ENCODE measurements at regions not wholly inside any gene's neighbourhood (a gene's known extent, or its start where the extent isn't known, plus 50 kb on each side); places are given as distances from the start of the nearest gene placed in this dataset.
A peak's percentile ranks its signal among the peaks of the same experiment; 100 is the strongest.
"Not testable (repeated sequence)": the region's sequence is repeated elsewhere in the genome, so short reads cannot be mapped to it uniquely, and the experiment has no call there.

DNA sequence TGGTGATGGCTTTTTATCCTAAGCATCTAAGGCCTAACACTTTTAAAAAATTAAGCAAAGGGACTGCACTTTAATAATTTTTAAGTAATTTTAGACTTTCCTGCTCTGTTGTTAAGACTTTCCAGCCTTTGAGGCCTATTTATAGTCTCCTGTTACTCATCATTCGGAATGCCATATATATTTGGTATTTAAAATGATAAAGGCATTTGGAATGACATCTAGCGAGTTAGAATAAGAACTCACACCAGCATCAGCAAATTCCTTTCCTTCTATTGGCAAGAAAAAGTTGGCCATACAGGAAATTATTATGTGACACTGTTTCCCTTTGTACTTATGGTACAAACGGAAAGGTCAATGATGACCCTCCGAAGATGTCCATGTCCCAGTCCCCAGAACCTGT lies 88.1 kb upstream of the STMND1 start:
- no peak for DNase-seq

DNA sequence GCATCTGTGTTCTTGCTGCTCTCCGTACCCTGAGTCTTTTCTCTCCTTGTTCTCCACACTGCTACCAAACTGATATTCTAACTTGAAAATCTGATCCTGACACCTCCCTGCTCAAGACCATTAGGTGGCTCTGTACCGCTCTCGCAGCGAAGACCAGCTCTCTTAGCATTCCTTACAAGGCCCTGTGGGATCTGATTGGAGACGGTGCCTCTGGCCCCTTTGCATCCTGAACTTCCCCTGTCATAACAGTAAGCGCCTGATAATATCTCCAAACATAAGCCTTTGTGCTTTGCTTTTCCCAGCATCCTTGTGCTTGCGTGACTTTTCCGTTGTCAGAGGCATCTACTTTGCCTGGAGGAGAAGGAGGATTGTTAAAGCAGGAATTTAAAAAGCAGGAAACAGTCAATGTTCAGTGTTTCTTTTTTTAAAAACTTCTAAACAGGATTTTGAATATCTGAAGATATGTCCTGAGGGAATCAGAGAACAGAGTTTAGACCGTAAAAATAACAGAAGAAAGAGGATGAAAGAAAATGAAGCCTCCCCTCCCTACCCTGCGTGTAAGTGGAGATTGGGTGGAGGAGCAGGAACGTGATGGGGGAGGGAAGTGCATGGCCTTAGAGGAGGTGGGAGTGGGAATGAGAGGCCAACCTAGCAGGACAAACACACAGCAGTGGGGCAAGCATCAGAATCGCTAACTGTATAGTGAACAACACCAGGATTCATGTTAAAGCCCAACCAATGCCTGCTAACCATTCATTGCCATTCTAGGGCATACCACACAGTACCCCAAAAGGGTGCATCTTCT lies 89.2 kb upstream of the STMND1 start:
- DNase-seq = peak in 20 of 58 donors; percentile 2 to 31 (median 15)

GRCh38 chr6:17011985-17012384 lies 89.9 kb upstream of the STMND1 start:
- DNase-seq = no peak

DNA sequence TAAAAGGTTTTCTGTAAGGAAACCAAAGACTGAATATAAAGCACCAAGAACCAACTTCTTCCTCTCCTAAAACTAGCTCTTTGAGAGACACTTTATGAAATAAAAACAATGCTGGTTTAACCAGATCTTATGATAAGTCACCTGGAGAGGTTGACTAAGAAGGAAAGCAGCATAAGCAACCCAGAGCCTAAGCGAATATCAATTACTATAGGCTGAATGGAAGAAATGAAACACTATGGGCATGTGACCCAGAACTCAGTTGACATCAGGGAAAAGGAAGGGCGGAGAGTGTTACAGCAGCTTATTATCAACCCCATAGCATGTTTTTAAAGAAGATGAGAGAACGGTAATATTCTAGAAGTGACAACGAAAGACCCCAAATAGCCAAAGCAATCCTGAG lies 94.1 kb upstream of the STMND1 start:
- DNase-seq = no peak

- DNase-seq = no peak
Observed at GRCh38 chr6:17006543-17006942, 95.3 kb upstream of the STMND1 start.

DNA sequence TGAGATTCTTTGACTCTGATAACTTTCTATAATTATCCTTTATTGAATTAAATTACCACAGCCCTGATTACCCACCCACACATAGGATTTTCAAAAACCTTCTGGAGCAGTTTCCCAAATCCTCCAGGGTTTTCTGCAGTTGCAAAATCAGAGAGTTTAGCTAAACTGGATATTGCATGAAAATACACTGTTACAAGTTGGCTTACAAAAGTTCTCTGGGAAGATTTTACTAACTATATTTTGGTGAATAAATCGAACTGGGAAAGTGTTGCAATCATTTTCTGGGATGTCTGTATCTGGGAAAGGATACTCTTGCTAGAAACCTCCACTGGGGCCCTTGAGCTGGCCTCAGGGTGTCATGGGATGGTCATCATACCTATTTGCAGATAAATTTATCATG lies 97.6 kb upstream of the STMND1 start:
- no peak for DNase-seq

- DNase-seq = no peak
Observed at GRCh38 chr6:17002123-17002522, 99.7 kb upstream of the STMND1 start.

- no peak for DNase-seq
Observed at GRCh38 chr6:17001188-17001587, 100.7 kb upstream of the STMND1 start.

DNA sequence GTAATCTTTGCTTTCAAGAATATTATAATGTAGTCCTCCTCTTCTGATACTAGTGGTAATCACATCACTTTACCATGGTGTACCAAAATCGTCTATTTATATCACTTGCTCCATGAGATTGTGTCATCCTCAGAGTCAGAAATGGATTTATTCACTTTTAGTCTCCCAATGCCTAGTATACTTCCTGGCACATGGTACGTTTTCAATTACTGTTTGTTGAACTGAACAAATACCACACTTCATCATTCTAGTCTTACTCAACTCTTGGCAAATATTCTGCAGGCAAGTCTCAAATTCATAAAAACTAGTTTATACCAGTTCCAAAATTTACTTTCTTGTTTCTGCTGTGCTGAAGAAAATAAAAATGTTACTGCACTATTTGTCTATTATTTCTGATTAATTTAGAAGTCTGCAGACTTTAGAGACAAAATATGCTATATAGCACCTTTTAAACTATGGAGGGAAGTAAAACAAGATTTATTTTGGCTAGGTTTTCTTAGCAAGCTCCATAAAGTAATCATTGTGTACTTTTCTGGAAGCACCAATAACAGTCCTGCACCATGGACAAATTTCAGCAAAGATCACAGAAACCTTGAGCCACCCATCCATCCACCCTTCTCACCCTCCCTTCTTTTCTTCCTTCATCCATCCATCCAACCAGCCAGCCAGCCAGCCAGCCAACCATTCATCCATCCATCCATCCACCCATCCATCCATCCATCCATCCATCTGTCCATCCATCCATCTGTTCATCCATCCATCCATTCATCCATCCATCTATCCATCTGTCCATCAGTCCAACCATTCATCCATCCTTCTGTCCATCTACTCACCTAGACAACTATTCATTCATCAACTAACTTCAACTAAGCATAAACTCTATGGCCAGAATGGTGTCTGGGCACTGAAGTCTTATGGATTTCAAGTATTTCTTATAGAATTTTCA lies 102.1 kb upstream of the STMND1 start:
- no peak for DNase-seq

- DNase-seq = no peak
Observed at GRCh38 chr6:16998461-16998860, 103.4 kb upstream of the STMND1 start.

- no peak for DNase-seq
Observed at GRCh38 chr6:16995511-16996250, 106.2 kb upstream of the STMND1 start.

DNA sequence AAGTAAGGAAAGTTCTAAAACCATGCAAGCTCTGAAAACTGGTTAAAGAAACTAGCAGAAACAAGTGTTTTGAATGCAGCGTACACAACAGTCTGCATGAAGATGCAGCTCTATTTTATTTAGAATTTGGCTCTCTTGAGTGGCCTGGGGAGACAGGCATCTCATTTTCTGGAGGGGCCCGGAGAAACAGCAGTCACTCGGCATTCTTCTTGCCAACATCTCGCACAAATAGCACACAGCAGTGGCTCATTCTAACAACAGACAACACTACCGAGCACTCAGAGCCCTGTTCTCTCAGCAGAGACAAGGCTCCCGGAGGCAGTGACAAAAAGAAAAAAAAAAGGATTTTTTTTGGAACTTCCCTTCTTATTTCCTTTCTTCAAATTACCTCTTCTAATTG lies 108.5 kb upstream of the STMND1 start:
- peak in 13 of 58 donors; percentile 2 to 21 (median 12) for DNase-seq

DNA sequence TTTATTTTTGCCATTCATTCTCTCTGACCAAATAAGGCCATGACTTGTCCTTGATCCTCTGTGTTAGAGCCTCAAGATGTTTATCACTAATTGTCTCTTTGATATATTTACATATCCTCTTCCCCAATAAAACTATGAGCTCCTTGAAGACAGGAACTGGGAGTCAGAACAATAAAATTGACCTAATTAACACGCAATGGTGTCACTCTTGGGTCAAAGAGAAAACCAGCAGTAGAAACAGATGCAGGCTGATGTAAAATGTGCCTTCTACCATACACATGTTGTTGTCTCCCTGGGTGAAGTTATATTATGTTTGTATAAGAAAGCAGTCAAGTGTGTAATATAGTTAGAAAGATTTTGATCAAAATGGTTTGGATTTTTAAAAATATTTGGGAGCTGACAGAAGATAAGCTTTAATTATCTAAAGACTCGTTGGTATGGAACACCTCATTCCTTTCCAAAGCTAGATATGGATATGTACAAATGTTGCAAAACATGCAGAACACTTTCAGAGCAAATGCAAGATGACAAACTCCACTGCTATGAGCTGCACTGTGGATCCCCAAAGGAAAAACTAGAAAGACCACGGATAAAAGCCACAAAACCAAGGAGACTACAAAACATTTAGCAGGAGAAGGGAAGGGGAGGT lies 109.7 kb upstream of the STMND1 start:
- DNase-seq = no peak

GRCh38 chr6:16989976-16990375 lies 111.9 kb upstream of the STMND1 start:
- DNase-seq = not testable (repeated sequence)

DNA sequence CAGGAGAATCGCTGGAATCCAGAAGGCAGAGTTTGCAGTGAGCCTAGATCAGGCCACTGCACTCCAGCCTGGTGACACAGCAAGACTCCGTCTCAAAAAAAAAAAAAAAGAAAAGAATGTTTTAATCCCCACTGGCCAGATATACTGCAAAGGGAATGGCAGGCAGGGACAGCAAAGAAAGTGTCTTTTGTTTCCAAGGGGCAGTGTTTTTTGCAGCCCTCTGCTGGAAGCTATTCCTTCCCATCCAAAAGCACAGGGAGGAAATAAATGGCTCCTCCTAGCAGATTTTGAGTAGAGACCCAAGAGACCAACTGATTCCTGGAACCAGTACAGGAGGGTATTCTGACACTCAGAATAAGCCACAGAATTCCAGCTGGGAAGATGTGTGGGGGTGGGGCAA lies 112.5 kb upstream of the STMND1 start:
- DNase-seq = no peak

- DNase-seq = no peak
Observed at GRCh38 chr6:16987996-16988395, 113.9 kb upstream of the STMND1 start.

DNA sequence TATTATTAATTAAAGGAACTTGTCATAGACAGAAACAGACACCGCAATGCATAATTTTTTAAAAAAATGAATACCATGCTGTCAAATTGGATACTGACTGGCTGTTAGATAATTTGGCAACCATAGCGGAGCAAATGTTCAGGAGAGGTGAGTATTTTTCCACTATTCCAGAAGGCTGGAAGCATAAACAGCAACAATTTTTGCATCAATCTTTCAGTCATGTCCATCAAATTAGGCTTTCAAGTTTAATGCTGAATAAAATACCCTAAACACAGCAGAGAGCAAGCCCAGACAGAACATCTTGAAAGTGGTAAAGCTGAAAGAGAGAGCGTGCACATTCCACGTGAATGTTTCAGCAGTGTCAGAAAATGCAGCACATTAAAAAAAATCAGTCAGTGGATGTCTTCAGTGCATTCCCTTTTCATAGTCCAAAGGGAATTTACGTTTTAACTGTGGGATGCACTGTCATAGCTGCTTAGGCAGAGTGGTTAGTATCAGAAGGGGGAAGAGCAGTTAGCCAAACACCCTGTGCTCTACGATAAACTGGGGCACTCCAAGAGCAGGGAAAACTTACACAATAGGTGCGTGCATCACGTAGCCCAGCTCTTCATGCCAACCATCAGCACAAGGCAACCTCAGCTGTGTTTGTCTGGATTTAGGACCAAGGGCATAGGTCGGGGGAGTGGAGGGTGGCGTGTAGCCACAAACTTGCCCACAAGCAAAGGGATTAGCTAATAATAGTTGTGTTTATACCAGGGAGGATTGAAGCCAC lies 116.2 kb upstream of the STMND1 start:
- DNase-seq = peak in 8 of 58 donors; percentile 2 to 21 (median 6)

DNA sequence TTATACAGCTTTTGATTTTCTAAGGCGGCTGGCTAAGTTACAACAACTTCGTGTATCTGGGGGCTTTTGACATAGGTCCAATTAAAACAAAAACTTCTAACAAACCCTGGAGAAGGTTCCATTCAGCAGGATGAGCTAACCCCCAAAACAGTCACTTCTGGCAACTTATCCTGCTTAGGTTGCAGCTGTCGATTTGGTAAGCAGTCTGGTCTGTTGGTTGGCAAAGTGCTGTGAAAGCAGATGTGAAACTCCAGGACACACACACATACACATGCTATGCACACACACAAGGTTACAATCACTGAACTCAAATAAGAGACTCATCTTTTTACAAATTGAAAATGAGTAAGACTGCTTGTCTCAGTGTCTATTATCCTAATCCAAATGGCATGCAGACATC lies 119.0 kb upstream of the STMND1 start:
- peak in 7 of 58 donors; percentile 2 to 30 (median 4) for DNase-seq

GRCh38 chr6:16979677-16980370 lies 122.0 kb upstream of the STMND1 start:
- no peak for DNase-seq

- DNase-seq = no peak
Observed at GRCh38 chr6:16978686-16979085, 123.2 kb upstream of the STMND1 start.
